HepG2 (cell line): ENCODE measurements at regions not wholly inside any gene's neighbourhood (a gene's known extent, or its start where the extent isn't known, plus 50 kb on each side); places are given as distances from the start of the nearest gene placed in this dataset.

Source experiments
- CREB1 ChIP-seq, 2 experiments: fragments of 450-650 bp in 1 of 2; IDR thresholded peaks; 2 replicates each; pipeline ENCODE4 v1.6.1; 2016 to 2017; ENCODE audit warnings: control low read depth in 1 of 2, mild to moderate bottlenecking in 1 of 2, missing compliant biosample characterization in 1 of 2, missing genetic modification characterization in 1 of 2
- FOXA1 ChIP-seq, 2 experiments: fragments of 450-650 bp in 1 of 2; sonication (generic) in 1 of 2; formaldehyde crosslinking in 1 of 2; IDR thresholded peaks; 2 replicates each; pipeline versions ENCODE4 v1.4.0 to v1.6.1; 2016 to 2020; ENCODE audit warnings: missing genetic modification reagents in 1 of 2
- HNRNPK ChIP-seq: fragments of 200-400 bp; formaldehyde crosslinking; IDR thresholded peaks from 2 replicates; pipeline ENCODE4 v1.6.1; 2018; ENCODE audit warnings: low read length, low read depth, moderate library complexity, mild to moderate bottlenecking; ENCODE audit not compliant: poor library complexity, severe bottlenecking
- PHF21A ChIP-seq: sonication (generic); formaldehyde crosslinking; IDR thresholded peaks from 2 replicates; pipeline ENCODE4 v1.5.0; 2020; ENCODE audit warnings: mild to moderate bottlenecking, missing genetic modification reagents
- POLR2AphosphoS5 ChIP-seq: IDR thresholded peaks from 2 replicates; pipeline ENCODE4 v1.6.1; 2012; ENCODE audit warnings: low read depth, low read length
- ZSCAN30 ChIP-seq: sonication (generic); formaldehyde crosslinking; IDR thresholded peaks from 2 replicates; pipeline ENCODE4 v1.5.0; 2020; ENCODE audit warnings: mild to moderate bottlenecking, missing genetic modification reagents
- TF ChIP-seq, protein P1 (sequence below): sonication (generic); formaldehyde crosslinking; IDR thresholded peaks from 2 replicates; pipeline ENCODE4 v1.5.0; 2020; ENCODE audit warnings: mild to moderate bottlenecking, missing genetic modification reagents, moderate library complexity
- TF ChIP-seq, protein P2 (sequence below): sonication (generic); formaldehyde crosslinking; conservative IDR thresholded peaks from 2 replicates; pipeline ENCODE4 v1.5.0; 2020; ENCODE audit warnings: missing genetic modification reagents
- TF ChIP-seq, protein P3 (sequence below): IDR thresholded peaks from 2 replicates; pipeline ENCODE4 v1.6.1; 2012; ENCODE audit warnings: inconsistent platforms
- TF ChIP-seq, protein P4 (sequence below): sonication (generic); formaldehyde crosslinking; IDR thresholded peaks from 2 replicates; pipeline ENCODE4 v1.4.0; 2020; ENCODE audit warnings: missing genetic modification reagents, mild to moderate bottlenecking, borderline replicate concordance
- TF ChIP-seq, protein P5 (sequence below): sonication (generic); formaldehyde crosslinking; IDR thresholded peaks from 2 replicates; pipeline ENCODE4 v1.4.0; 2020; ENCODE audit warnings: mild to moderate bottlenecking, missing genetic modification reagents

DNA sequence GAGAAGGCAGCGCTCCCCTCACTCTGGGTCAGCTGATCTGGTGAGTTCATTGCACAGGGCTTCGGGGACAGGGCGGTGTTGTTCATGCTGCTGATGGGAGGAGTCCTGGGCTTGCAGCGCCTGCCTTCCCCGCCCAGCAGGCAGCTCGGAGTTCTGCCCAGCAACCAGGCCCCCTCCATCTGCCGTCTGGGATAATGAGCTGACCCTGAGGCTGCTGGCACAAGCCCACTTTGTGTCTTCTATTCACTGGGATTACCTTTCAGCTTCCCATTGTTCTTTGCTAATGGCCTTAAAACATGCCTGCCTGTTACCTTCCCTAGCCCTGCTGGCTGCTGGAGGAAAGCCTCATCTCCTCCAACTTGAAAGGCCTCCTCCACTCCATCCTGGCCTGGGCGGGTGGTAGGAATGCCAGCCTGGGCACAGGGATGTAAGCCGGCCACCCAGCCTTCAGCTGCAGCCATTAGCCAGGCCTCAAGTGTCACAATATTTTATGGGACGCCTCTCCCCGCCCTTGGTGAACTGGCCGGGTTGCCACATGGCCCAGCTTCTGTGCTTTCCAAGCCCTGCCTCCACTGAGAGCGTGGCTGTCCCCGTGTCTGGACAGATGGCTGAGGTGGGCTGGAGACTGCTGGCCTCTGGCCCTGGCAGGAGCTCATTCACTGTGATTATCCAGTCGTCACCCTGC, 70.4 kb downstream of the GADD45G start:
- TF ChIP-seq HNRNPK (no peak), POLR2AphosphoS5 (no peak), CREB1 (IDR thresholded peaks at IDR 0.05) (no peak), CREB1 (CRISPR knock-in tag; IDR thresholded peaks at IDR 0.05) (no peak), PHF21A (no peak), ZSCAN30 (no peak), FOXA1 (IDR thresholded peaks at IDR 0.05) (no peak), FOXA1 (CRISPR knock-in tag; IDR thresholded peaks at IDR 0.05) (no peak)
- TF ChIP-seq, protein P1, sequence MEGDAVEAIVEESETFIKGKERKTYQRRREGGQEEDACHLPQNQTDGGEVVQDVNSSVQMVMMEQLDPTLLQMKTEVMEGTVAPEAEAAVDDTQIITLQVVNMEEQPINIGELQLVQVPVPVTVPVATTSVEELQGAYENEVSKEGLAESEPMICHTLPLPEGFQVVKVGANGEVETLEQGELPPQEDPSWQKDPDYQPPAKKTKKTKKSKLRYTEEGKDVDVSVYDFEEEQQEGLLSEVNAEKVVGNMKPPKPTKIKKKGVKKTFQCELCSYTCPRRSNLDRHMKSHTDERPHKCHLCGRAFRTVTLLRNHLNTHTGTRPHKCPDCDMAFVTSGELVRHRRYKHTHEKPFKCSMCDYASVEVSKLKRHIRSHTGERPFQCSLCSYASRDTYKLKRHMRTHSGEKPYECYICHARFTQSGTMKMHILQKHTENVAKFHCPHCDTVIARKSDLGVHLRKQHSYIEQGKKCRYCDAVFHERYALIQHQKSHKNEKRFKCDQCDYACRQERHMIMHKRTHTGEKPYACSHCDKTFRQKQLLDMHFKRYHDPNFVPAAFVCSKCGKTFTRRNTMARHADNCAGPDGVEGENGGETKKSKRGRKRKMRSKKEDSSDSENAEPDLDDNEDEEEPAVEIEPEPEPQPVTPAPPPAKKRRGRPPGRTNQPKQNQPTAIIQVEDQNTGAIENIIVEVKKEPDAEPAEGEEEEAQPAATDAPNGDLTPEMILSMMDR (CRISPR knock-in tag): no peak
- TF ChIP-seq, protein P2, sequence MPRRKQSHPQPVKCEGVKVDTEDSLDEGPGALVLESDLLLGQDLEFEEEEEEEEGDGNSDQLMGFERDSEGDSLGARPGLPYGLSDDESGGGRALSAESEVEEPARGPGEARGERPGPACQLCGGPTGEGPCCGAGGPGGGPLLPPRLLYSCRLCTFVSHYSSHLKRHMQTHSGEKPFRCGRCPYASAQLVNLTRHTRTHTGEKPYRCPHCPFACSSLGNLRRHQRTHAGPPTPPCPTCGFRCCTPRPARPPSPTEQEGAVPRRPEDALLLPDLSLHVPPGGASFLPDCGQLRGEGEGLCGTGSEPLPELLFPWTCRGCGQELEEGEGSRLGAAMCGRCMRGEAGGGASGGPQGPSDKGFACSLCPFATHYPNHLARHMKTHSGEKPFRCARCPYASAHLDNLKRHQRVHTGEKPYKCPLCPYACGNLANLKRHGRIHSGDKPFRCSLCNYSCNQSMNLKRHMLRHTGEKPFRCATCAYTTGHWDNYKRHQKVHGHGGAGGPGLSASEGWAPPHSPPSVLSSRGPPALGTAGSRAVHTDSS (CRISPR knock-in tag): no peak
- TF ChIP-seq, protein P3, sequence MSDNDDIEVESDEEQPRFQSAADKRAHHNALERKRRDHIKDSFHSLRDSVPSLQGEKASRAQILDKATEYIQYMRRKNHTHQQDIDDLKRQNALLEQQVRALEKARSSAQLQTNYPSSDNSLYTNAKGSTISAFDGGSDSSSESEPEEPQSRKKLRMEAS: no peak
- TF ChIP-seq, protein P4, sequence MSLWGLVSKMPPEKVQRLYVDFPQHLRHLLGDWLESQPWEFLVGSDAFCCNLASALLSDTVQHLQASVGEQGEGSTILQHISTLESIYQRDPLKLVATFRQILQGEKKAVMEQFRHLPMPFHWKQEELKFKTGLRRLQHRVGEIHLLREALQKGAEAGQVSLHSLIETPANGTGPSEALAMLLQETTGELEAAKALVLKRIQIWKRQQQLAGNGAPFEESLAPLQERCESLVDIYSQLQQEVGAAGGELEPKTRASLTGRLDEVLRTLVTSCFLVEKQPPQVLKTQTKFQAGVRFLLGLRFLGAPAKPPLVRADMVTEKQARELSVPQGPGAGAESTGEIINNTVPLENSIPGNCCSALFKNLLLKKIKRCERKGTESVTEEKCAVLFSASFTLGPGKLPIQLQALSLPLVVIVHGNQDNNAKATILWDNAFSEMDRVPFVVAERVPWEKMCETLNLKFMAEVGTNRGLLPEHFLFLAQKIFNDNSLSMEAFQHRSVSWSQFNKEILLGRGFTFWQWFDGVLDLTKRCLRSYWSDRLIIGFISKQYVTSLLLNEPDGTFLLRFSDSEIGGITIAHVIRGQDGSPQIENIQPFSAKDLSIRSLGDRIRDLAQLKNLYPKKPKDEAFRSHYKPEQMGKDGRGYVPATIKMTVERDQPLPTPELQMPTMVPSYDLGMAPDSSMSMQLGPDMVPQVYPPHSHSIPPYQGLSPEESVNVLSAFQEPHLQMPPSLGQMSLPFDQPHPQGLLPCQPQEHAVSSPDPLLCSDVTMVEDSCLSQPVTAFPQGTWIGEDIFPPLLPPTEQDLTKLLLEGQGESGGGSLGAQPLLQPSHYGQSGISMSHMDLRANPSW (CRISPR knock-in tag): no peak
- TF ChIP-seq, protein P5, sequence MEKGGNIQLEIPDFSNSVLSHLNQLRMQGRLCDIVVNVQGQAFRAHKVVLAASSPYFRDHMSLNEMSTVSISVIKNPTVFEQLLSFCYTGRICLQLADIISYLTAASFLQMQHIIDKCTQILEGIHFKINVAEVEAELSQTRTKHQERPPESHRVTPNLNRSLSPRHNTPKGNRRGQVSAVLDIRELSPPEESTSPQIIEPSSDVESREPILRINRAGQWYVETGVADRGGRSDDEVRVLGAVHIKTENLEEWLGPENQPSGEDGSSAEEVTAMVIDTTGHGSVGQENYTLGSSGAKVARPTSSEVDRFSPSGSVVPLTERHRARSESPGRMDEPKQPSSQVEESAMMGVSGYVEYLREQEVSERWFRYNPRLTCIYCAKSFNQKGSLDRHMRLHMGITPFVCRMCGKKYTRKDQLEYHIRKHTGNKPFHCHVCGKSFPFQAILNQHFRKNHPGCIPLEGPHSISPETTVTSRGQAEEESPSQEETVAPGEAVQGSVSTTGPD (CRISPR knock-in tag): no peak
